Epithelial cell of esophagus (primary cell): ENCODE measurements at regions not wholly inside any gene's neighbourhood (a gene's known extent, or its start where the extent isn't known, plus 50 kb on each side); places are given as distances from the start of the nearest gene placed in this dataset.
"Not testable (repeated sequence)": the region's sequence is repeated elsewhere in the genome, so short reads cannot be mapped to it uniquely, and the experiment has no call there.

Experiments
- DNase-seq: peaks from one replicate; pipeline ENCODE4 v3.0.0; 2010; ENCODE audit warnings: low read depth
- H3K4me3 ChIP-seq: 2 replicates; pipeline ENCODE4 v1.5.1; 2011; ENCODE audit warnings: mild to moderate bottlenecking, low read length, control low read depth
- CTCF ChIP-seq: IDR thresholded peaks from 2 replicates; pipeline ENCODE4 v1.5.1; 2011; ENCODE audit warnings: low read depth, mild to moderate bottlenecking, low read length, control low read depth, inconsistent platforms; ENCODE audit not compliant: insufficient read depth; ENCODE audit errors: missing control alignments

GRCh38 chr13:50543782-50544181 is 299.7 kb downstream of the DLEU7 start:
- TF ChIP-seq CTCF: no peak
- H3K4me3 ChIP-seq: no peak overlapping the region
- DNase-seq: peak; percentile 62

- TF ChIP-seq CTCF: no peak
- DNase-seq: no peak
- H3K4me3 ChIP-seq: no peak overlapping the region
These were observed 299.3 kb downstream of the DLEU7 start for GRCh38 chr13:50544211-50544610.

GRCh38 chr13:50547175-50547574 is 296.3 kb downstream of the DLEU7 start:
- not testable (repeated sequence) for DNase-seq, H3K4me3 ChIP-seq

- no peak for TF ChIP-seq CTCF
- H3K4me3 ChIP-seq: no peak overlapping the region
These were observed 294.9 kb downstream of the DLEU7 start for GRCh38 chr13:50548586-50548985.

DNA sequence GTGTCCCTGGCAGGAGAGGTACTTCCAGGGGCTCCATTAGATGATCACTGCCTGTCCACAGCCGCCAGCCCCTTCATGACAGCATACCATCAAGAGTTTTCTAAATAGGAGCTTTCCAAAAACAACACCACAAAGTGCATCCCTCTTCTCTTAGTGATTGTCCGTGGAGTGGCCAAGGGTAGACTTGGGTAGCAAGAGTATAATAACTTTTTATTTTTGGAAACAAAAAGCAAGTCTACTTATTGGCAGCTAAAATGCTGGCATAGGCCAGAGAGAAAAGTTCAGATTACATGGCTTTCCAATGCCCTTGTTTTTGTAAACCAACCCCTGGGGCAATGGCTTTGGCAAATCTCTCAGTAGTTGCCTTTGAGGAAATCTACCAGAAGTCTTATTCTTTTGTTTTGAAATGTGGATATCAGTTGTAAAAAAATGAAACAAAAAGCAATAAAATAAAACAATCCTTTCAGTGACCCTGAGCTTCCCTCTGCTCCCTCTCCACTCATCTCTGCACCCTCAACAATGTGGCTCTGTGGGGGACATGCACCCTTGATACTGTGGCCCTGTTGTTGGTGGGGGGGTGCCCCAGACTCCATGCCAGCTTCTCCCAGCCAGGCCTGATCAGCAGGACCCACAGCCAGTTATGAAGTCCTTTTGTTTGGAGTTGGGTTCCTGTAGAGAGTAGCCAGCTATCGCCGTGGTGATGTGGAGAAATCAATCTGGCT is 294.1 kb downstream of the DLEU7 start:
- no peak overlapping the region for H3K4me3 ChIP-seq
- no peak for DNase-seq
- no peak for TF ChIP-seq CTCF

More at GRCh38 chr13:50548586-50548985, 294.9 kb downstream of the DLEU7 start:
- no peak for DNase-seq

DNA sequence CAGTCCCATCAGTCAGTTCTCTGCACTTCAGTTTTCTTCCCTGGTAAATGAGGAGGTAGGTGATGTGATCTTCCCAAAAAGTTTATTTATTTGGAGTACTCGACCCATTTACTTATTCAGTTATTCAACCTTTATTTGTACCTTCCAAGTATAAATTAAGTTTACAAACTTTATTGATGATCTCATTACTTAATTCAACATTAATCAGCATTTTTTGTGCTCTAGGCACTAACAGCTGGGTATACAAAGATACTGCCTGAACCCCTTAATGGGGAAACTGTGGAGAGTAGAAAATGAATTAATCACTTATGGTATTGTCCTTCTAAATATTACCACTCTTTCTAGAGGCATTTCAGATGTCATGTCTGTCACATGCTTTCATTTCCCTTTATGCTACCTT is 293.3 kb downstream of the DLEU7 start:
- no peak for TF ChIP-seq CTCF
- no peak for DNase-seq
- H3K4me3 ChIP-seq: no peak overlapping the region

- no peak for DNase-seq
- TF ChIP-seq CTCF: no peak
- H3K4me3 ChIP-seq: no peak overlapping the region
These were observed 291.0 kb downstream of the DLEU7 start for GRCh38 chr13:50552424-50552966.
